HG03354 (cell line): ENCODE measurements at regions not wholly inside any gene's neighbourhood (a gene's known extent, or its start where the extent isn't known, plus 50 kb on each side); places are given as distances from the start of the nearest gene placed in this dataset.

Experiments
- ATAC-seq: cut with Tn5 transposase; IDR thresholded peaks from one replicate; pipeline ENCODE4 v1.9.1; 2021; ENCODE audit warnings: mild to moderate bottlenecking; ENCODE audit not compliant: unreplicated experiment, poor library complexity, severe bottlenecking

DNA sequence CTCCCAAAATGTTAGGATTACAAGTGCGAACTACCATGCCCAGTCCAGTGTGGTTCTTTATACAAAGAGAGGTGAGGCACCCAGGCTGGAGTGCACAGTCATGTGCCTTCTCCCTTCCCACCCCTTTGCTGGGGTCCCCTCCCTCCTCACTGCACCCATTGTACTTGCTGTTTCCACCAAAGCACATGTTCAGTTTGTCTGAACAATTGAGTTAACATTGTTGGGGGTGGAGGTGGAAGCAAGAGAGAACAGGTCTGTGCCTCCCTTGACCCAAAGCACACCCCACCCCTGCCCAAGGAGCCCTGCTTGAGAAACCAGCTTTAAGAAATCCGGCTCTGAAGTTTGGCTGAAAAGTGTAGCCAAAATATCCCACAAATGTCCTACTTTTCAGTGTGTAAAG is 142.3 kb upstream of the CDH5 start:
- no peak for ATAC-seq

DNA sequence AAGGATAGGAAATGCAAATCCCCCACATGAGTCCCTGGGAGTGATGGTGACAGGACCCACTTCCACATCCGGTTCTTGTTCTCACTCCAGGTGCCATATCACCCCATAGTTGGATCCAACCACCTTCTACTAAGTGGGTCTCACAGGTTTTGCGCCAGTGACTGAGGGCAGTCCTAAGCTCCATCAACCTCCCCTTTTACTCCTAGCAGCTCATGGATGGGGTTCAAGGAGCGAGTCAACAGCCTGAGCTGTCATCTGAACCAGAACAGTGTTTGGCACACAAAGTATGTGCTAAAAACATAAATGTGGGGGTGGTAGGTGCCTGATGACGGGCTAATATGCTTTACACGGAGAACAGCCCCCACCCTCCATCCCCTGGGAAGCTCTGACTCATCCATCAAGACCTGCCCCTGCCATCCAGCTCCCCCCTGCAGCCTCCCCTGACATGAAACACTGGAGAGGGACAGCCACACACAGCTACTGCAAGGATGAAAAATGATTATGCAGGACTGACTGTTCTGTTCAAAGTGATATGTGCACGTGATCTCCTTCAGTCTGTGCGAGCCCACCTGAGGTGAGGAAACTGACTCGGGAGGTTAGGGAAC is 143.2 kb upstream of the CDH5 start:
- ATAC-seq, result no peak

DNA sequence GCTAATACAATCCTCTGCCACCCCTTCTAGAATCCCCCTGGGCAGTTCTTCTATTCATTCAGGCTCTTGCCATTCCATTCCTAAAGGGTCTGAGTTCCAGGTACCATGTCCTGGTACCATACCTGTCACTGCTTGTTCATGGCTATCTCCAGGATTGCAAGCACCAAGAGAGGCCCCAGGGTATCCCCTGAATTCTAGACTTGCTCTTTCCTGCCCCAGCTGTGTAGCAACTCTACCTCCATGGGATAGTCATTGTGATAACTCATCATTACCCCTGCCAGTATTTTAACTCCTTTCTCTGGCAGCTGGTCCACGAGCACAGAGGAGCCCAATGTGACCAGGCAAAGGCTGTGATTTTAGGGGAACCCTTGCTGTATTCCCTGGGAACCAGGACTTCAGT is 143.7 kb upstream of the CDH5 start:
- ATAC-seq, result no peak

DNA sequence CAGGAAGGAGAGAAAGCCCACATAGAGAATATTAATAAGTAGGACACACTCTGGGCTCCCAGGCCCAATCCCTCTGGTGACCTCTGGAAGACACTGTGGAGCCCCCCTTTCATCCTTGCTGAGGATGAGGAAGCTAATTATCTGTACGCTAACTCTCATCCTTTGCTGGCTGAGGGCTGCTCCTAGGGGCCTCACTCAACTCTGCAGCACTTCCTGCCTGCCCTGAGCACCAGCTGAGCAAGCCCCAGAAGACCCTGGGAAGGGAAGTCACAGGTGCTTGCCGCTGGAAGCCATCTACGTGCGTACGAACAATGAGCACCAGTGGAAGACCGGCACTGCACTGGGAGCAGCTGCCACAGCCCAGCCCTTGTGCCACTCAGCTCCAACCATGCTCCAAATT is 145.8 kb upstream of the CDH5 start:
- ATAC-seq, result no peak

DNA sequence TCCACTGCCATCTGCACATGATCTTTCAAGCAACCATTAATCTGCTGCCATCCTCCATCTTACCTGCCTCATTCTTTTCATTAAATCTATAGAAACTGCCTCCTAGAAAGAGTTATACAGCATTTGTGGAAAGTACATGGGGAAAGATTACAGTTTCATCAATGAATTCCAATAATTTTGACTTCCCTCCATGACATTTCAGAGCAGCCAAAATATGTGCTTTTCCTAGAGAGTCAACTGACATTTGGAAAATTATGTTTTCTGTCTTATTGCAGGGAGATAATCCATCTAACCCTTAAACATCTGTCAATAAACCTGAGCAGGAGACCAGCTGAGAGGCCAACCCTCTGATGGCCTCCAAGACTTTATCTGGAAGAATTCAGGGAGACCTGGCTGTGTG is 147.0 kb upstream of the CDH5 start:
- no peak for ATAC-seq

DNA sequence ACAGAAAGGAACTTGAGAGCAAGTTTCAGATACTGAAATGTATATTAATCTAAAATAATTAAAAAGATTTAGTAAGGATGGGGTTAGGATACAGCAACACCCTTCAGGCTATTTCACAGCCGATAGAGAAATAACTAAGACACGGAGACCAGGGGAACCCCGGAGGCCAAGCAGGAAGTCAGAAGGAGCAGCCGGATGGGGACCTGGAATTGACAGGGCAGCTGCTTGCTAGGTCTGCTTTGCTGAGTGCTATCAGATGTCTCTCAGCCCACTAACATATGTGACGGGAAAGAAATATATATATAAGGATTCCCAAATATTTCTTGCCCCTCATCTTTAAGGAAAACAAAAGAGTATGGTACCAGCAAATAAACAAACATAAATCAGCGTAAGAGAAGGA is 154.1 kb upstream of the CDH5 start:
- ATAC-seq, result no peak

DNA sequence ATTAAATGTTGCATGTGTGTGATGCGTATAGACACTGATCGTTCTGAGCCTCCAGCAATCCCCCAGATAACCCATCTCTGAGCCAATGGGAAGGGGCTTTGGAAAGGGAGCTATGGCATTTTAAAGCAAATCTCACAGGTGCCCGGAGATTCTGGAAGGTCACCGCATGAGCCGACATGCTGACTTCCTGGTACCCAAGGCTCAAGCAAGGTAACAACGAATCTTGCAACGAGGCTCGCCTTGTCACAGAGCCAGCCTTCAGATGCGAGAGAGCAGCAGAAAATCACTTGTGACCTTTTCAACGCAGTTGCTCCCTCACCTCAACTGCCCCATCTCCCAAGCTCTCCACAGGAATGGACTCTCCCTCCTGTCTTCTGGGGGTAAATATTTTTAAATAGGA is 154.8 kb upstream of the CDH5 start:
- no peak for ATAC-seq

DNA sequence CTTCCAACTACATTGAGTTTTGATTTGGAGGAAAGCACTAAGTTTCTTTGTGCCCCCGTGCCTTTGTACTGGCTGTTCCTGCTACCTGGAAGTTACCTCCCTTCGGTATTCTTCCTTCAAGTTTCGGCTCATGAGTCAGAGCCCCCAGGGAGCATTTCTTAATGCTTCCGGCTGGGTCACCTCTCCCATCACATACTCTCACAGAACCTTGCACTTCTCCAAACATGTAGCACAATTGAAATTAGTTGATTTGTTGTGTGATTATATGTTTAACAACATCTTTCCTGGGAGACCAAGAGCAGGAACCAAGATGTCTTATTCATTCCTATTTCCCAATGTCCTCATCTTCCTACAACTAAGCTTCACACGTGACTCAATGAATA is 158.6 kb upstream of the CDH5 start:
- no peak for ATAC-seq

DNA sequence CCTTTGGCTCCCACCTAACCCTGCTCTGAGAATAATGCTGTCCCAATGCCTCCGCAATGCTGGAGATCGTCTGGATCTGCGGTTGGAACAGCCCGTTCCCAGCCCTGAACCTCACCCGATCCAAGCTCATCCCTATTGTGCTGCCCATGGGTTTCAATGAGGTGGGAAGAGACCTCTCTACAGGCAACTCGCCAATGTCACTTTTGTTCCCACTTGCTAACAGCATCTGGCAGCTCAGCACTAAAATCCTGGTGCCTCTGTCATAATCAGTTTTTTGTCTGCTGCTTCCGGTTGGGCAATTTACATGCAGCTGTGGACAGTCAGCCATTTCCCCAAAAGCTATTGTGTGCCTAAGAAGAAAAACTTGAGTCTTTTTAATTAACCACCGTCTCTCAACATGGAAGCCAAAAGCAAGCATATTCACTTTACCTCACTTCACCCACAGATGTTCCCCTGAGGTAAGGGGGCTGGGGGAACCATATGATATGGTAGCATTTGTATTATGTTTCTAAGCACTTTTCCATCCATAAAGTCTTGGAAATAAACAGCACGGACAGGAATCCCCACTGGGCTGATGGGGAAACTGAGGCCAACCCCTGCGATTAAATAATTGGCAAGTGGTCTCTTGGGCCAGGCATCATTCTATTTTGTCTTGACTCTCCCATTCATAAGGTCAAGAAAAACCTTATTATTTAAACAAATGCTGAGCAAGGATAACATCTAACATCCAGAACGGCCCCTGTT is 159.2 kb upstream of the CDH5 start:
- ATAC-seq, result no peak

DNA sequence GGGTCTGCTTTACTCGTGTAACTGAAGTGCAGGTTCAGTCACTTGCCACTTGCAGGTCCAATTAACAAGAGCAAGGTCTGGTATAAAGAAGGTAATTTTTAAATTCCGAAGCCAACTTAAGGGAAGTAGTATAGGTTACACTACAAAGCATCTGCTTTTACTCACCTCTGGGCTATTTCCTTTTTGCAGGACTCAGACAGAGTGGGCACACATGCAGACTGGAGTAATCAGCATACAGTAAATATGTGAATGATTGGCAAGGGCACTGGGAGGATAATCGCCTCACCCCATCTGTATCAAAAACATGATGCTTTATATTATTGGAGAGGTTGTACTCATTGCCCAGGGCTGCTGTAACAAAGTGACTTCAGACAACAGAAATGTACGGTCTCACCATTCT is 160.1 kb upstream of the CDH5 start:
- no peak for ATAC-seq

DNA sequence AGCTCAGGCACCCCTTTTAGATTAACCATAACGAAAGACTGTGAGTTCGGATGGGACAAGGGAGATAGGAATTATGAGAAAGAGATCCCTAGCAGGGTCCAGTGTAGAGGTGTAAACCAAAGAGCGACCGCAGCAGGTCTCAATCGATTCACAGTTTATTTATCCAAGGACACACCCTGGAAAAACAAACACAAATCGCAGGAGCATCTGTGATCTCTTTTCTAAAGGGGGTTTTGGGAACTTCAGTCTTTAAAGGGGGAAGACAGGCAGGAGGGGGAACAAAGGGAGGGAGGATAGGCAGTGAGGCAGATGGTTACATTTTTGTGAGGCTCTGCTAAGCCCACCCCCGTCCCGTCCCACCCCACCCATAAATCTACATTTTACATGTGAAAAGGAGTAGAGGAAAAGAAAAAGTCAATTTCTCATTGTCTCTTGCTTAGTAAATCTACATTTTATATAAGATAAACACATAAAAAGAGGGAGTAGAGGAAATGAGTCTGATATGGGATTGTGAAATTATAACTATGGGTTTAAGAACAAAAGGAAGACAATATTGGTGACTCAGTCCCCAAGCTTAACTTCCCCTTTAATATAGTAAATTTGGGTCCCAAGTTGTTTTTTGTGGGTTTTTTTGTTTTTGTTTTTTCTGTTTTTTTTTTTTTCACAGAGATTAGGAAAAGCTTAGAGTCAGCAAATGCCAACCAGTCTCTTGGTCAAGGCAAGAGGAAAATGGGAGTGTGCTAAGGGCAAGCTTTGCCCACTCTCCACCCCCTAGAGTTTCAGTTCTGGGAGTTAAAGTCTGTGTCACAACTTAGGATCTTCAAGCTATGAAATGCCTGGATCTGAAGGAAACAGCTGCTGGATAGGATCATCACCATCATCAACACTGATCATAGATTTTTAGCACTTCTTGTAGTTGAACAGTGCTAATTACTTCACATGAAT is 160.9 kb upstream of the CDH5 start:
- no peak for ATAC-seq

DNA sequence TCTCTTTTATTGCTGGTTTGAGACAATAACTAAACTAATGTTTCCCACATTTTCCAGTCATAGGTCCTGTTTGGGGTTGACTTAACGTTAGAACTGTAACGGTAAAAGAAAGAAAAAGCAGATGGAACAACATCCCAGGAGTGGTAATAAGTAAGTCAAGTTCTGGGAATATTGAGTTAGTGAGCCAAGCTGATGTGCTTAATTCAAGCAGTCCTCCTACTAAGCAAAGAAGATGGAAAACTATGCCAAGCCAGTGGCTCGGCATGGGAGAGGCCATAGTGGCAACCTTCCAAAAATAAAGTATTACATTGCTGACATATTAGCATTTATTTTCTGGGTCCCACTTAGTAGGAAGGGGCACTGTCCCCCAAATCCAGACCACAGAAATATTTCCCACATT is 161.7 kb upstream of the CDH5 start:
- ATAC-seq, result no peak

DNA sequence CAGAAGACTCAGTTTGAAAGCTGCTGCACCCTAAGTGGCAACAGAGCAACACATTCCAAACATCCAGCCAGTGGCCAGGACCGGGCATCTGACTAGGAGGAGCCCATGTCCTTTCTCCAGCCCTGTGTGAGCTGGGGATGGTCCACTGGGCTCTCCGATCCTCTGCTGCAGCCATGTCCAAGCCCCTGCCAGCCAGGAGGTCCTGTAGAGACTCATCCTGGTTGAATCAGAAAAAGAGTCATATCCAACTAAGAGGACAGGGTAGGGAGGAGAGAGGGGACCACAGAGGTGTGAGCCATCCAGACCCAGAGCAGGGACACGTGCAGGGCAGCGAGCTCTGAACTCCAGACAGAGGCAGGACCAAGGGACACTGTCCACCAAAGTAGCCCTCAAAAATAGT is 163.0 kb upstream of the CDH5 start:
- no peak for ATAC-seq

DNA sequence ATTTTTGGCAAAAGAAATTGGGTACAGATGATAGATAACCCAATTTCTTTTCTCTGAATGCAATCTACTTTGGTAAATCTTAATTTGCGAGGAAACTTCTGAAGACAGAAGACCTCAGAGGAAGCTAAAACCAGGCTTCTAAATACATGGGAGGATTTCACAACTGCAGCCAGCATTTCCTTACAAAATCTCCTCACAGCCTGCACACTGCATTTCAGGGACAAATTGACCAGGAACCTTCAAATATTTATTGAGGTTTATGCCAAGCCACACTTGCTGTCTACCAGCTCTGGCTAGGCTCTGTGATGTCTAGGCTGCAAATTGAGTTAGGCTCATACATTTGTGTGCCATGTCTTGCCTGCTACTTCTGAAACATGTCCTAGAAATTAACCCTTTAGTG is 167.3 kb upstream of the CDH5 start:
- ATAC-seq, result no peak

DNA sequence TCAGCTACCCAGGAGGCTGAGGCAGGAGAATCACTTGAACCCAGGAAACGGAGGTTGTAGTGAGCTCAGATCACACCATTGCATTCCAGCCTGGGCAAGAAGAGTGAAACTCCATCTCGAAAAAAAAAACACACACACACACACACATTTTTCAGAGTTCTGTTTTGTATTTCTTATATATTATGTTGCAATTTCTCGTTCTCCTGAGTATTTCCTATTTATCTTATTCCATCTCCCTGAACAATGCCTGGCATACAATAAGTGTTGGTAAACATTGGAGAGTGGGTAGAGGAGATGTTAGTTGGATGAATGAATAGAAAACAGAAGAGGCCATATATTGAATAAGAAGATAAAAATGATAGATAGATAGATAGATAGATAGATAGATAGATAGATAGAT is 167.8 kb upstream of the CDH5 start:
- no peak for ATAC-seq

DNA sequence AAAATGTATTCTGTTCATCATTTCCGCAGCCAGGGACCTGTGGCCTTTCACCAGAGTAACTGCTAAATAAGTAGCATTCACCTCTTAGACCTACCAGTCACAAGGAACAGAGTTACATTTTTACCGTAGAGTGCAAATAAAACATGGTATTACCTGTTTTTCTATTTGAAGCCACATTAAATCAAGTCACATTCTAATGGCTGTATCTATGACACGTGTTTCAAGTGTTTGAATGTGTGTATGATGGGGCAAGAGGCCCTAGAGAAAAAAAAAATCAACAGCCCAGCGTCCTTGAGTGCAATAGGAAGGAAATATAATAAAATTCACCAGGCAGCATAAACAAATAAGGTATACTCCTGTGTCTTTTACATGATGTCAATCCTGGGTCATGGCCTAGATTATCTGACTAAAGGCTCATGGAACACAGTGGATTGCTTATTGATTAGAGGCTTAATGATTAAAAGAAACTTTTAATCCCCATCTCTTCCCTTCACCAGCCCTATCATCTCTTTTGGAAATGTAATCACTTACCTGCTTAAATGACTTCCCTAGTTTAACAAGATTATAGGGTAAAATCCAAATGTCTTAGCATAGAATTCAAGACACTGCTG is 168.7 kb upstream of the CDH5 start:
- no peak for ATAC-seq

DNA sequence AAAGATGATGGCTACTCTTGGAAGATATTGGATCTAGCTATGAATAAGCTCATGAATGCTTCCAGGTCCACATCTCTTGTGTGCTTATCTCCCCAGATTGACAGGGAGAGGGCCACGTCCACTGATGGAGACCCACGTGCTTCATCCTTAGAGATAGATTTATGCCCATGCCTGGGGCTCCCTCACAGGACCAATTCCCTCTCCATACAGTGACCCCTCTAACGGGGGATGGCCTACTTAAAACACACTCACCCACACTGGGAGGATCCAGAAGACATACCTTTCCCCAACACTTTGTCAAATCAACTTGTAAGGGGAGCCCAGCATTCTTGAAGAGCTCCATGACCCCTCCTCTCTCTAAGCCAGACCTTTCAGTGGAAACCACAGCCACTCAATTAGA is 169.7 kb upstream of the CDH5 start:
- no peak for ATAC-seq

DNA sequence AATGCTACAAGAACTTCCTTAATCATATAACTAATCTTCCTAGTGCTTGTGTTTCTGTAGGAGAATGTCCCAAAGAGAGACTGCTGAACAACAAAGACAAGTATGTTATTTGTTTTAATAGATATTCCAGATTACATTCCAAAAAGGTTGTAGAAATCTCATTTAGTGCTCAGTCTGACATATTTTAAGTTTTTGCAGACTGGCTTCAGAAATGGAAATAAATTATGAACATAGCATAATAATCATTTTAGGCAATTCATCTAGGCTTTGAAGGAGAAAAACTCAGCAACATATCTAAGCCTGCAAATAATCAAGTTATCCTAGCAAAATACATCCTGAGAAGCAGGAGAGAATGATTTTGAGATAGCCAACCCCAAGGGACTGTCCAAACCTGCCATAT is 171.6 kb upstream of the CDH5 start:
- ATAC-seq, result no peak

DNA sequence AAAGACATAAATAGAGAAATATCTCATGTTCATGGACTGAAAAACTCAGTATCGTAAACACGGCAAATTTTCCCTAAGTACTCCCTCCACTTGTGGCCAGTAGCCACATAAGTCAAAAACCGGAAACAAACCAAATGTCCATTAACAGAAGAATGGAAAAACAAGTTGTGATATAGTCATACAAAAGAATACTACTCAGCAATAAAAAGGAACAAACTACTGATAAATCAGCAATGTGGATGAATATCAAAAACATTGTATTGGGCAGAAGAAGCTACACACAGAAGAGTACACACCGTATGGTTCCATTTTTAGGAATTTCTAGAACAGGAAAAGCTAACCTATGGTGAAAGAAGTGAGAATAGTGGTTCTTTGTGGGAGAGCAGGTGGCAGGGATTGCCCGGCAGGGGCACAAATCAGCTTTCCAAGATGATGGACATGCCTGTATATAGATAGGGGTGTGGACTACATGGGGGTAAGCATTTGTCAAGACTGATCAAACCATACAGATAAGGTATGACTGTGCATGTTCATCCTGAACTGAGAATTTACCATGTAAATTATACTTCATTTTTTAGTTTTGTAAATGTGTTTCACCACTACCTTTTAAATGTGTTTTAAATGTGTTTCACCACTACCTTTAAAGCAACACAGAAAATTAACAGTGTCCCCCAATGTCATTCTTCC is 172.8 kb upstream of the CDH5 start:
- ATAC-seq, result no peak

DNA sequence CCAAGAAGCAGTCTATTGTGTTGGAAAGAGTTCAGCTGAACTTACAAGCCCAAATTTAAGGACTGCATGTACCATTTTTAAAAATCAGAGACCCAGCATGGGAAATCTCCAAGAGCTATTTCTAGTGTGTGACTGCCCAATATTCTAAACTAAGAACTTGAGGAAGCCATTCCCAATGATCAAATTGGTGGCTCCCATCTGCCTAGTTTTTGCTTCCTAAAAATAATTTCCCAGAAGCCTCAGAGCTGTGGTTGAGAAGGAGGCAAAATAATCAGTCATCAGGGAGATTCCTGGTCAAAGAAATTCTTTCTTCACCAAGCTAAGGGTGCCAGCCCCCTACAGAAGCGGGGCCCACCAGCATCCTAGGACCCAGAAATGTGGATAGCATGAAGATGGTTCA is 176.1 kb upstream of the CDH5 start:
- no peak for ATAC-seq
